GM19328 (cell line): ENCODE measurements at regions not wholly inside any gene's neighbourhood (a gene's known extent, or its start where the extent isn't known, plus 50 kb on each side); places are given as distances from the start of the nearest gene placed in this dataset.
"Not testable (repeated sequence)": the region's sequence is repeated elsewhere in the genome, so short reads cannot be mapped to it uniquely, and the experiment has no call there.

Source experiments
- ATAC-seq: cut with Tn5 transposase; IDR thresholded peaks from one replicate; pipeline ENCODE4 v1.9.1; 2021; ENCODE audit warnings: mild to moderate bottlenecking, moderate library complexity; ENCODE audit not compliant: unreplicated experiment

GRCh38 chr9:108269371-108269770 is 586.4 kb downstream of the ACTL7B start:
- ATAC-seq: no peak

- ATAC-seq: no peak
Observed at GRCh38 chr9:108265065-108265464, 590.7 kb downstream of the ACTL7B start.

- no peak for ATAC-seq
Observed at GRCh38 chr9:108264093-108264492, 591.7 kb downstream of the ACTL7B start.

GRCh38 chr9:108262836-108263235 is 593.0 kb downstream of the ACTL7B start:
- no peak for ATAC-seq

GRCh38 chr9:108259917-108260675 is 595.7 kb downstream of the ACTL7B start:
- ATAC-seq: no peak

- no peak for ATAC-seq
Observed at GRCh38 chr9:108258640-108259039, 597.1 kb downstream of the ACTL7B start.

GRCh38 chr9:108257382-108257781 is 598.4 kb downstream of the ACTL7B start:
- no peak for ATAC-seq

- no peak for ATAC-seq
Observed at GRCh38 chr9:108254236-108254635, 601.5 kb downstream of the ACTL7B start.

- not testable (repeated sequence) for ATAC-seq
Observed at GRCh38 chr9:108247391-108247790, 608.4 kb downstream of the ACTL7B start.

GRCh38 chr9:108245901-108246300 is 609.9 kb downstream of the ACTL7B start:
- no peak for ATAC-seq

- no peak for ATAC-seq
Observed at GRCh38 chr9:108245331-108245730, 610.5 kb downstream of the ACTL7B start.

- ATAC-seq: no peak
Observed at GRCh38 chr9:108244686-108245085, 611.1 kb downstream of the ACTL7B start.

GRCh38 chr9:108241384-108242073 is 614.3 kb downstream of the ACTL7B start:
- ATAC-seq: no peak

GRCh38 chr9:108239696-108240321 is 616.0 kb downstream of the ACTL7B start:
- no peak for ATAC-seq

GRCh38 chr9:108235609-108236008 is 620.2 kb downstream of the ACTL7B start:
- no peak for ATAC-seq

- ATAC-seq: no peak
Observed at GRCh38 chr9:108234811-108235210, 621.0 kb downstream of the ACTL7B start.

- no peak for ATAC-seq
Observed at GRCh38 chr9:108225149-108225800, 630.5 kb downstream of the ACTL7B start.

- no peak for ATAC-seq
Observed at GRCh38 chr9:108224716-108225115, 631.1 kb downstream of the ACTL7B start.

- ATAC-seq: no peak
Observed at GRCh38 chr9:108219664-108220063, 636.1 kb downstream of the ACTL7B start.

GRCh38 chr9:108217431-108218349 is 638.1 kb downstream of the ACTL7B start:
- no peak for ATAC-seq
